H1 (cell line): ENCODE measurements at regions not wholly inside any gene's neighbourhood (a gene's known extent, or its start where the extent isn't known, plus 50 kb on each side); places are given as distances from the start of the nearest gene placed in this dataset.

ENCODE experiments used
- CTCF ChIA-PET: fragments of 300-600 bp; sonication (Branson Sonifier 250); formaldehyde crosslinking; loops from one replicate; lab custom pipeline; 2021; ENCODE audit not compliant: partially characterized antibody; lab: Charles Lee
- POLR2A ChIA-PET: fragments of 300-600 bp; sonication (Branson Sonifier 250); formaldehyde crosslinking; loops from one replicate; lab custom pipeline; 2021; ENCODE audit warnings: inconsistent platforms; ENCODE audit not compliant: partially characterized antibody; lab: Charles Lee
- DNase-seq, 2 experiments: peaks; one replicate each; pipeline versions ENCODE4 v3.0.0 to v3.0.0-alpha.2; 2010 to 2022; ENCODE audit warnings: low spot score in 2 of 2, low read depth in 1 of 2, mixed read lengths in 1 of 2
- FAIRE-seq: peaks from 2 replicates; lab custom pipeline; 2011; peaks lifted over from hg19 to GRCh38; lab: Jason Lieb, UNC
- H2AFZ ChIP-seq: 2 replicates; pipeline ENCODE4 v1.8.1; 2012; ENCODE audit warnings: low read length, inconsistent platforms
- H2AK5ac ChIP-seq: 2 replicates; pipeline ENCODE4 v1.6.1; 2013; ENCODE audit warnings: low read depth, low read length
- H2BK120ac ChIP-seq: replicated peaks from 2 replicates; pipeline ENCODE3; 2013; ENCODE audit warnings: low read depth, low read length, inconsistent platforms
- H2BK12ac ChIP-seq: 2 replicates; pipeline ENCODE4 v1.6.1; 2013; ENCODE audit warnings: low read depth, low read length
- H2BK15ac ChIP-seq: 2 replicates; pipeline ENCODE4 v1.6.1; 2013; ENCODE audit warnings: low read length
- H2BK20ac ChIP-seq: 2 replicates; pipeline ENCODE4 v1.6.1; 2013; ENCODE audit warnings: low read length
- H2BK5ac ChIP-seq: 2 replicates; pipeline ENCODE4 v1.6.1; 2013; ENCODE audit warnings: low read depth, low read length
- H3K14ac ChIP-seq: 2 replicates; pipeline ENCODE4 v1.6.1; 2013; ENCODE audit warnings: inconsistent platforms; ENCODE audit not compliant: insufficient read length
- H3K18ac ChIP-seq: 2 replicates; pipeline ENCODE4 v1.6.1; 2013; ENCODE audit warnings: low read length; ENCODE audit errors: extremely low read depth
- H3K23ac ChIP-seq: 2 replicates; pipeline ENCODE4 v1.6.1; 2013; ENCODE audit warnings: inconsistent platforms; ENCODE audit not compliant: insufficient read length
- H3K23me2 ChIP-seq: 2 replicates; pipeline ENCODE4 v1.6.1; 2013; ENCODE audit warnings: low read depth, low read length
- H3K27ac ChIP-seq: 2 replicates; pipeline ENCODE4 v1.6.1; 2011; ENCODE audit warnings: low read depth, low read length, inconsistent platforms
- H3K27me3 ChIP-seq, 4 experiments: replicated peaks in 1 of 4; 1 replicate in 1 of 4; 2 replicates in 3 of 4; pipeline versions ENCODE4 v1.6.1 to v1.8.1; 2011 to 2013; ENCODE audit warnings: low read length in 3 of 4, mild to moderate bottlenecking in 3 of 4, inconsistent platforms in 2 of 4, mixed read lengths in 2 of 4, moderate library complexity in 1 of 4; ENCODE audit not compliant: control insufficient read depth in 3 of 4, insufficient read depth in 3 of 4; ENCODE audit errors: extremely low read depth in 1 of 4
- H3K36me3 ChIP-seq, 4 experiments: 2 replicates each; pipeline versions ENCODE4 v1.6.1 to v1.8.1; 2011 to 2013; ENCODE audit warnings: mild to moderate bottlenecking in 4 of 4, low read length in 3 of 4, moderate library complexity in 2 of 4, control low read depth in 1 of 4, inconsistent platforms in 1 of 4; ENCODE audit not compliant: insufficient read depth in 4 of 4, control insufficient read depth in 2 of 4
- H3K4ac ChIP-seq: replicated peaks from 2 replicates; pipeline ENCODE3; 2013; ENCODE audit warnings: low read length, low read depth, mixed read lengths, inconsistent platforms; ENCODE audit not compliant: insufficient read length
- H3K4me1 ChIP-seq, 4 experiments: replicated peaks in 1 of 4; 1 replicate in 1 of 4; 2 replicates in 3 of 4; pipeline versions ENCODE4 v1.6.1 to v1.8.1; 2011 to 2013; ENCODE audit warnings: low read length in 3 of 4, inconsistent platforms in 2 of 4, mixed read lengths in 1 of 4; ENCODE audit not compliant: insufficient read depth in 4 of 4, control insufficient read depth in 3 of 4
- H3K4me2 ChIP-seq, 2 experiments: 2 replicates each; pipeline versions ENCODE4 v1.6.1 to v1.8.1; 2011 to 2013; ENCODE audit warnings: low read depth in 2 of 2, low read length in 2 of 2, control low read depth in 1 of 2, inconsistent platforms in 1 of 2, mild to moderate bottlenecking in 1 of 2; ENCODE audit not compliant: insufficient read depth in 1 of 2
- H3K4me3 ChIP-seq, 4 experiments: fragments of 200-600, 300-600 bp in 1 of 4; sonication (generic), shearing (Covaris generic), sonication (Bioruptor Twin) in 1 of 4; 2 replicates each; pipeline versions ENCODE4 v1.5.1 to v1.8.1; 2011 to 2016; ENCODE audit warnings: low read length in 4 of 4, low read depth in 3 of 4, control low read depth in 2 of 4, inconsistent platforms in 2 of 4, mild to moderate bottlenecking in 2 of 4, mixed read lengths in 1 of 4, moderate library complexity in 1 of 4; ENCODE audit not compliant: insufficient read depth in 2 of 4; ENCODE audit errors: extremely low read depth in 1 of 4
- H3K56ac ChIP-seq: replicated peaks from 2 replicates; pipeline ENCODE3; 2013; ENCODE audit warnings: low read depth, mild to moderate bottlenecking, mixed read lengths, low read length, inconsistent platforms; ENCODE audit not compliant: insufficient read length
- H3K79me1 ChIP-seq: 2 replicates; pipeline ENCODE4 v1.6.1; 2013; ENCODE audit warnings: low read depth, low read length, control low read depth
- H3K79me2 ChIP-seq, 2 experiments: 2 replicates each; pipeline versions ENCODE4 v1.6.1 to v1.8.1; 2012 to 2013; ENCODE audit warnings: low read length in 2 of 2, mild to moderate bottlenecking in 2 of 2, inconsistent platforms in 1 of 2; ENCODE audit not compliant: insufficient read depth in 2 of 2, control insufficient read depth in 1 of 2
- H3K9ac ChIP-seq, 4 experiments: replicated peaks in 1 of 4; 1 replicate in 1 of 4; 2 replicates in 3 of 4; pipeline versions ENCODE4 v1.6.1 to v1.8.1; 2011 to 2013; ENCODE audit warnings: low read depth in 3 of 4, low read length in 3 of 4, control low read depth in 2 of 4, mild to moderate bottlenecking in 2 of 4, moderate library complexity in 2 of 4, inconsistent platforms in 1 of 4; ENCODE audit errors: extremely low read depth in 1 of 4
- H3K9me3 ChIP-seq, 2 experiments: 2 replicates each; pipeline versions ENCODE4 v1.6.1 to v1.8.1; 2012 to 2013; ENCODE audit warnings: mild to moderate bottlenecking in 2 of 2, moderate library complexity in 2 of 2, control low read depth in 1 of 2, inconsistent platforms in 1 of 2, low read depth in 1 of 2, low read length in 1 of 2, mixed read lengths in 1 of 2; ENCODE audit not compliant: insufficient read depth in 2 of 2
- H4K20me1 ChIP-seq, 2 experiments: replicated peaks in 1 of 2; 2 replicates each; pipeline versions ENCODE3 to v1.8.1; 2011 to 2013; ENCODE audit warnings: inconsistent platforms in 2 of 2, low read length in 2 of 2, mild to moderate bottlenecking in 1 of 2; ENCODE audit not compliant: insufficient read depth in 2 of 2, control insufficient read depth in 1 of 2
- H4K5ac ChIP-seq: 2 replicates; pipeline ENCODE4 v1.6.1; 2013; ENCODE audit warnings: low read length, low read depth, mixed read lengths, inconsistent platforms; ENCODE audit not compliant: insufficient read length
- H4K8ac ChIP-seq: 2 replicates; pipeline ENCODE4 v1.8.0; 2013; ENCODE audit warnings: mild to moderate bottlenecking, moderate library complexity, low read length, inconsistent platforms; ENCODE audit not compliant: insufficient read depth; ENCODE audit errors: extremely low read depth
- H4K91ac ChIP-seq: replicated peaks from 2 replicates; pipeline ENCODE3; 2013; ENCODE audit warnings: low read length, mixed read lengths, inconsistent platforms; ENCODE audit not compliant: insufficient read length
- BCL11A ChIP-seq, 2 experiments: IDR thresholded peaks; one replicate each; pipeline ENCODE4 v1.6.1; 2011; ENCODE audit warnings: low read depth in 2 of 2, low read length in 2 of 2, mild to moderate bottlenecking in 2 of 2
- CTBP2 ChIP-seq: IDR thresholded peaks from 2 replicates; pipeline ENCODE4 v1.7.0; 2011; ENCODE audit warnings: borderline replicate concordance, mild to moderate bottlenecking, moderate library complexity, mixed read lengths, low read length; ENCODE audit not compliant: insufficient read depth, insufficient read length
- EZH2 ChIP-seq: fragments of 200-600 bp; sonication (generic); IDR thresholded peaks from 2 replicates; pipeline ENCODE4 v1.7.1; 2012; ENCODE audit warnings: low read depth, mild to moderate bottlenecking, moderate library complexity, low read length, inconsistent platforms; ENCODE audit not compliant: severe bottlenecking
- RBBP5 ChIP-seq: IDR thresholded peaks from 2 replicates; pipeline ENCODE4 v1.7.1; 2012; ENCODE audit warnings: low read depth, mild to moderate bottlenecking, inconsistent platforms, low read length, moderate library complexity, borderline replicate concordance
- WGBS, 2 experiments: shearing (Covaris generic) in 1 of 2; methylation state at CpG; one replicate each; pipeline versions ENCODE4 v1.1.6 to v1.1.7; 2013 to 2015; ENCODE audit warnings: low lambda C conversion rate in 2 of 2, mixed read lengths in 2 of 2, inconsistent platforms in 1 of 2, low coverage in 1 of 2, missing lambda C conversion rate in 1 of 2; ENCODE audit not compliant: insufficient replicate concordance in 2 of 2, insufficient coverage in 1 of 2, insufficient read length in 1 of 2; ENCODE audit errors: extremely low coverage in 1 of 2, missing lambda C conversion rate in 1 of 2; 5-methylcytosine and 5-hydroxymethylcytosine counted together

GRCh38 chr5:152140347-152140746 is 215.7 kb upstream of the GLRA1 start:
- Histone ChIP-seq H3K23me2 (no peaks in the 10 kb centered on the region), H3K14ac (no peak overlapping the region), H3K4me3 (no peak overlapping the region), H2BK20ac (no peak overlapping the region), H3K27ac (no peak overlapping the region), H2BK120ac (no peak overlapping the region), H2AK5ac (no peak overlapping the region), H2BK12ac (no peak overlapping the region), H3K36me3 (no peaks in the 10 kb centered on the region), H4K20me1 (no peaks in the 10 kb centered on the region), H3K79me1 (no peaks in the 10 kb centered on the region), H3K79me2 (no peaks in the 10 kb centered on the region), H3K23ac (no peak overlapping the region), H3K4me1 (no peaks in the 10 kb centered on the region; a peak in 1 of 7 replicates), H2BK5ac (no peak overlapping the region), H3K9me3 (no peaks in the 10 kb centered on the region), H3K27me3 (no peaks in the 10 kb centered on the region), H4K5ac (no peak overlapping the region), H4K91ac (no peak overlapping the region), H3K4ac (no peak overlapping the region), H3K18ac (no peak overlapping the region), H2AFZ (no peak overlapping the region)
- no peak for FAIRE-seq
- POLR2A ChIA-PET = no interaction called here
- CTCF ChIA-PET = interaction anchor here (0.8 to 12.0 kb wide), 8 partner anchors 12 to 365 kb away, joined by 3 to 193 read pairs (median 4); no protein-coding TSS in a partner anchor
- DNase-seq = no peak
- WGBS, 2 experiments = 84% methylated on average over 1 of the region's 1 CpG; no CpG with 5 or more reads in 1 of the 2 experiments
- no peak for TF ChIP-seq BCL11A (IDR thresholded peaks at IDR 0.05; ENCODE audit: low read depth in 2 of 2, low read length in 2 of 2)
- no peak for TF ChIP-seq EZH2
- no peak for TF ChIP-seq RBBP5
- no peak for TF ChIP-seq CTBP2
- TF ChIP-seq, all 59 proteins: peak for 0
- Histone ChIP-seq H3K4me2 (no peak overlapping the region), H3K56ac (no peak overlapping the region), H2BK15ac (no peak overlapping the region), H4K8ac (no peak overlapping the region), H3K9ac (no peak overlapping the region)
